GM21786 (cell line): ENCODE measurements at regions not wholly inside any gene's neighbourhood (a gene's known extent, or its start where the extent isn't known, plus 50 kb on each side); places are given as distances from the start of the nearest gene placed in this dataset.

Experiments used
- ATAC-seq: cut with Tn5 transposase; IDR thresholded peaks from one replicate; pipeline ENCODE4 v1.9.1; 2021; ENCODE audit not compliant: unreplicated experiment

DNA sequence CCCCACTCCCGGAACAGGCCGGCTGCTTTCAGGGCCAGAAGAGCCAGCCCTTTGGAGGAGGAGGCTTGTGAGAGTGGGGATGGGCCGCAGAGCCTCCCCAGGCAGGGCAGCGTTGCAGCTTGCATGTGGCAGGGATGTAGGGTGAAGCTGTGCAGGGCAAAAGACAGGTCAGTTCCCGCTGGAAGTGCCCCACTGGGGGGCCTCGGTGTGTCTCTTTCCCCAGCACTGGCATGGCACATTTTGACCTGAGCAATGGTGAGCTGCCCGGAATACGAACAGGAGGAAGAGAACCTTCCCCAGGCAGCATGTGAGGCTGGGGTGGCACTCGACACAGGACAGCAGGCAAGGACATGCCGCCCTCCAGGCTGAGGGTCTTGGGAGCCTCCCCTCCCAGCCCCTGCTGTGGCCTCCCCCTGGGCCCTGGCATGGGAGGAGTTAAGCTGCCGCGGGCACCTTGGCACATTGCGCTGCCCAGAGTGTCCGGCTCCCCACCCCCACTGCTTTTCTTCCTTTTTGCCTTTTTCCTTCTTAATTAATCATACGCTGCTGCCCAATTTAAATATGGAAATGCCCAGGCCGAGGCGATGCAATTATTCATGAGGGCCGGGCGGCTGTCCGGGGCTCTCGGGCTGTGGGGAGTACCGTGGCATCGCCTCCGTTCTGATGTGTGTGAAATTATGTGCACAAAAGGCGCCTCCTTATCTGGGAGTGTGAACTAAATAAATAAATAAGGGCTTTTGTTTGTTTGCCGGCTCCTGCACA is 76.0 kb upstream of the WNT7B start:
- ATAC-seq: no peak

DNA sequence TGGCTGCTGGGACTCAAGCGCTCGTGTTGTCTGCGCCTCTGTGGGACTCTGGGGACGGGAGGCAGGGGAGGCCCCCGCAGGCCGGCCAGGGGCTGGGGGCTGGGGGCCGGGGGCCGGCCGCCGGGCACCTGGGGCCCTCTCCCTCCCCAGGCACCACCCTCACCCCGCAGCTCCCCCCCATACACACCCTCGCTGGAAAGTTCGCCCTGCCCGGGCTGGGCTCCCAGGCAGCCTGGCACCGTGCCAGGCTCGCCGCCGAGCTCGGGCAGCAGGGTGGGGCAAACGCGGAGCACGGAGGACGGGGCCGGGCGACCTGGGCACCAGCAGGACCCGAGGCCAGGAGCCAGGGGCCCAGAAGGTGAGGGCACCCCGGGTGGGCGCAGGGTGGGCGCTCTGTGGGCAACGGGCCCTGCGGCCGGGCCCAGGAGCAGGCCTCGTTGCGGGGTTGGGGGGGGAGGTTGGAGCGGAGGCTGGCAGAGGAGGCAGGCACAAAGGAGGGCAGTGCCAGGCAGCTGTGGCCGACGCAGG is 76.7 kb upstream of the WNT7B start:
- no peak for ATAC-seq

DNA sequence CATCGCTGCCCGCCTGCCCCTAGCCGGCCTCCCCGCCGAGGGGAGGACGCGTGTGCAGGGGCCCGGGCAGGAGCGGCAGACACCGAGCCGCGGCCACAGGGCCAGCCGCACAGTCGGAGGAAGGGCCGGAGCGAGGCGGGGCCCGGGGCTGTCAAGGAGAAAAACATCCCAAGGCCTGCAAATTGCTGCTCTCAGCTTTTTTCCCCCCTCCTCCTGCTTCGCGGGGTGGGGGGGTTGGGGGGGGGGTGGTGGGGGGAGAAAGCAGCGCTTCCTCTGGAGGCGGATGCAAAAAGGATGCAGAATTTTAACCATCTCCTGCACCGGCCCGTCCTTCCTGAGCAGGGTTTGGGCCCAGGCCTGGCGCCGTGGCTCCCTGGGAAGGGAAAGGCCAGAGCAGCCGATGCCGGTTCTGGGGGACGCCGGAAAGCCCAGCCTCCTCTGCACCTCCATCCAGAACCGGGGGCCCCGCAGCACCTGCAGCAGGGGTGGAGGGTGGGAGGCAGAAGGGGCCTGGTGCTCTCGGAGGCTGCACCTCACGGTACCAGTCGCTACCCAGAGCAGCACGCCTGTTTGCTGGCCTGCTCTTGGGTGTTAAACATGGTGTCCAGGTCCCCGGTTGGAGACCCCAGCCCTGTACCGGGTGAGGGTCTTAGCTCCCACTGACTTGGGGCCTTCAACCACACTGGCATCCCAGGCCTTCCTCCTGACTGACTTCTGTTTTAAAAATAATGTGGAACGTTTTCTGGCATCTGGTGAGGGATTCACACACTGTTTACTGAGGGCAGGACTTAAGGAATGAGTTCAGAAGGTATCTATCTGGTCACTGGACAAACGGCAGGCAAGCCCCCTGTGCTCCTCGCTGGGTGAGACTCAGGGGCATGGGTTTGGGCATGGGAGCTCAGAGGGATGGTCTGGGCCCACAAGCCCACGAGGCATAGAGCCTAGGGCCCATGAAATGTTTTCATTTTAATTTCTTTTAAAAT is 77.4 kb upstream of the WNT7B start:
- no peak for ATAC-seq

GRCh38 chr22:46055181-46055875 is 78.4 kb upstream of the WNT7B start:
- no peak for ATAC-seq

DNA sequence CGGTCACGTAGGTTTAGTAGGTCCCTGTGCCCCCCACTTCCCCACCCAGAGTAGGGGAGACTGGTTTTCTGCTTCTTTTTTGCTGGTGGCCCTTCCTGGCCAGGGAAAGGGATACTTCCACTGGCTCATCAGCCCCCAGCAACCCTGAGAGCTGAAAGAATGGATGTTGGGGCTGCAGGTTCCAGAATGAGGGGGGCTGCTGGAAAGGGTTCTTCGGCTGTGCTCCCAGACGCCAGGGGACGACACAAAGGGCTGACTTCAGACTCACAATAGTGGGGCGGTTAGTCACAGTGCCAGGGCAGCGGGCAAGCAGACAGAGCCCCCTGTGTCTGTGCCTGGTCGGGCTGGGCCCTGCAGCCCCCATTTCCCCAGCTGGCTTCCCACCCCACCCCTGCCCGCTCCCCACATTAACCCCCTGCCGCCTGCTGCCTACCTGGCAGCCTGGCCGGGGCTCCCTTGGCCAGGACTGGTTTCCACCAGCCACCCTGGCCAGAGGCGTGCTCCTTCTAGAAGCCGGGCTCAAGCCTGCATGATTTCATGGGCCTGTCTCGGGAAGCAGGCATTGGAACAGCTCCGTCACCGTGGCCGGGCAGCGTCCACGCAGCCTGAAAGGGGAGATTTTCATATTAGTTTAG is 79.1 kb upstream of the WNT7B start:
- ATAC-seq: no peak

GRCh38 chr22:46056546-46057245 is 79.7 kb upstream of the WNT7B start:
- no peak for ATAC-seq

GRCh38 chr22:46057246-46058090 is 80.5 kb upstream of the WNT7B start:
- no peak for ATAC-seq

- ATAC-seq: peak; percentile 75
Observed at GRCh38 chr22:46058091-46058420, 81.1 kb upstream of the WNT7B start.

DNA sequence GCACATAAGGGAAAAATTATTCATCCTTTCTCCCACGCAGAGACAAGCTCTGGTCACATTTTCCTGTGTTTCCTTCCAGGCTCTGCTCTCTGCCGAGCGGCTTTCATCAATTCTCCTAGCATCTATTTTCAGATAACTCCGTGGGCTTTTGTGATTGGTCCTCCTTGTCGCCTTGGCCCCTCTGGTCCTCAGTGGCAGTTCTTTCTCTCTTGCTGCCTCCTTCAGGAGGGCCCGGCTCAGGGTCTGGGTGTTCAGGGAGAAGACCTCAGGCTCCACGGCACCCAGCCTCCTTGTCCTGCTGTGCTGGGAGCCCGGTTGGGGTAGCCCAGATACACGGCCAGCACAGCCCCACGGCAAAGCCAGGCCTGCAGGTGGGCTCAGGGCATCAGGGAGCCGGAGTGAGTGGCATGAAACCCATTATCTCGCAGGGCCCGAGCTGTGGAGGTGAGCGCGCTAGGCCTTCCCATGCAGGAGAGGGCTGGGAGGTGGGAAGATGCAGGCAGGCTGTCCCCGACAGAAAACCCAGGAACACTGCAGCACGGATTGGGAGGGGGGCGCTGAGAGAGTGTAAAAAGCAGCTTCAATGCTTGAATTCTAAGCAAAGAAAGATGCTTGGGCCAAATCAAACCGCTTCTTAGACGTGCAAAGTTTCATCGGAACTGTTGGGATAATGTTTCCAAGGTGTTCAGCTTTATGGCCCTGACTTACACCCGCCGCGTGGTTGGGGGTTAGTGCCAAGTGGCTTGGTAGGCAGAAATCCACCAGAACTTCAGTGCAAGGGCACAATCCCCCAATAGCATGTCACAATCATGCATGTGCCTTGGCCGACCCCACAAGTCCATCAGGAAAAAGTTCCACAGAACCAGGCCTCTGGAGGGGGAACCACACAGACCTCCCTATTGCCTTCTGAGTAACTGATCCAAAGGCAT is 81.9 kb upstream of the WNT7B start:
- no peak for ATAC-seq

- ATAC-seq: no peak
Observed at GRCh38 chr22:46060292-46061123, 83.5 kb upstream of the WNT7B start.

GRCh38 chr22:46061124-46061500 is 84.2 kb upstream of the WNT7B start:
- no peak for ATAC-seq

- ATAC-seq: no peak
Observed at GRCh38 chr22:46061501-46062231, 84.7 kb upstream of the WNT7B start.

GRCh38 chr22:46062232-46062615 is 85.3 kb upstream of the WNT7B start:
- no peak for ATAC-seq

DNA sequence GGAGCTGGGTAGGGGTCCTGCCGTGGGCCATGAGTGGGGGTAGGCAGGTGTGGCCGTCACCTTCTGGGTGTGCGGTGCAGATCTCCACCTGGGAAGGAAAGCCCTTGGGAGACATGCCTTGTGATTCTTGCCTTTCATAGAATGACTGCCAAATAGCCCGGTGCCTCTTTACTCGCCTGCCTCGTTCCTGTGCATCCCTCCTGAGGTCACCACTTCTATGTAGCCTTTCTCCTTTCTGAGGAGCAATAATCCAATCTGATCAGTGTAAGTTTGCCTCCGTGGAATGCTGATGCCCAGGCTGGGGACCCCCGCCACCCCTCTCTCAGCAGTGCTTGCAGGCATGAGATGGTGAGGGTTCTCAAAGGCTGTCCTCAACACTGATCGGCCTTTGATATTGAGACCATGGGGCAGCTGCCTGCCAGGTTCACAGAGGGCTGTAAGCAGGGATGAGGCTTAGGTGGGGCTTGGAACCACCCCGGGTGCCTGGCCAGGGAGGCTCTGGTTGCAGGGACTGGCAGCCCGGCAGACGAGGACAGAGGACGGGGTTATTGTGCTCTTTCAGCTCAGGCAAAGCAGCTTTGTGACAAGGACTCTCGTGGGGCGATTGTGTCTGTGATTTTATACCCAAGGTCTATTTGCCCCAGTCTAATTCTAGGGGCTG is 86.1 kb upstream of the WNT7B start:
- ATAC-seq: no peak

- ATAC-seq: no peak
Observed at GRCh38 chr22:46063846-46064227, 86.5 kb upstream of the PPARA start.

GRCh38 chr22:46064228-46064965 is 85.9 kb upstream of the PPARA start:
- no peak for ATAC-seq
